ENCODE measurements at regions not wholly inside any gene's neighbourhood (a gene's known extent, or its start where the extent isn't known, plus 50 kb on each side); places are given as distances from the start of the nearest gene placed in this dataset.

DNA sequence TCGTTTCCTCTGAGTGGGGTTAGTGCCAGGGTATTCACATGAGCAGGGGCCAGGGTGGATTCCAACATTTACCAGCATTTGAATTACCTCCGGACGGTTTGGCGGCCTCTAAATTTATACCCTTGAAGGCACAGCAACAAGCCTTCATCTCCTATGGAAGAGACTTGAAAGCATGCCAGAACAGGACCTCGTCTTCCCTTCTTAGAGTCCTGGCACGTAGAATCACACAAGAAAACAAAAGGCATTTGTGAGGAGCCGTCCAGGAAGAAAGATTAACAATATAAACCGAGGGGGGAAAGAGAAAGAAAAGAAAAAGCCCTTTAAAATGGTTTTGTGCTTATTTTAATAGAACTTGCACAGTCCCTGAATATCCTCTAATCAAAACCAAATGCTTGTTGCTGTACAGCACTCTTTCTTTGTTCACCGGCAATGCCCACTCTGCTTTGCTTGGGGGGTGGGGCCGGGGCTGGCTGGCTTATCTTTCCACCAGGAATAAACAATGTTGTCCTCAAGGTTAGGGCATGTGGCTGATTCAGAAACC, 575.8 kb upstream of the ZNF462 start:
- FAIRE-seq, result no peak

DNA sequence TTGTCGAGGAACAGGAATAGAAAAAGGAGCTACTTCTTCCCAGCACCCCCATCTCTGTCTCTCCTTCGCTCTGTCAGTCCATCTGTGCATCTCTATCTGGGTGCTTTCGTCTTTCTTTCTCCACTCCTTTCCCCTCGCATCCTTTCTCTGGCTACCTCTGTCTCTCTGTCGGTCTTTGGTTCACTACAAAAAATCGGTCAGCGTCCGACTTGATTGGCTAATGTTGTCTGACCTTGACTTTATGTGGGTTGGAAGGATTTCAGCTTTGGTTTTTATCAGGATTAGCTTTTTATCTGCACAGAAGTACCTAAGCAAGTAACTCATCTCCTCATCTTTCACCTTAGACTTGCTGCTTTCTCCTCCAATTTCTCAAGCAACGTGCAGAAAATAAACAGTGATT, 575.2 kb upstream of the ZNF462 start:
- no peak for FAIRE-seq

DNA sequence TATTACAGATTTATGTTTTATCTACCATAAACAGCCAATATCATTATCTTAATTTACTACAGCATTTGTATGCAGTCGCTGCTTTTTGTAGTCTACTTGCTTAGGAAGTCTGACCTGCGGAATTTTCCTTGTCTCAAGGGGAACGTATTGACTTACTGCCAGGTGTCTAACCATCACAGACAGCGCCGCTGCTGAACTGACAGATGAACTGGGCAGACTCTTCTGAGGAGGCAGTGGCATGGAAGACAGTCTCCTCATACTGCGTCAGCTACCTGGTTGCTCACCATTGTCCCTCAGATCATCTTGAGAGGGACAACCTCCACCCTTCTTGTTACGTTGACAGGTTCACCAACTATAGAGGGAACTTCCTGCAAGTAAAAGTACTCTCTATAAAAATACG, 574.3 kb upstream of the ZNF462 start:
- no peak for FAIRE-seq

DNA sequence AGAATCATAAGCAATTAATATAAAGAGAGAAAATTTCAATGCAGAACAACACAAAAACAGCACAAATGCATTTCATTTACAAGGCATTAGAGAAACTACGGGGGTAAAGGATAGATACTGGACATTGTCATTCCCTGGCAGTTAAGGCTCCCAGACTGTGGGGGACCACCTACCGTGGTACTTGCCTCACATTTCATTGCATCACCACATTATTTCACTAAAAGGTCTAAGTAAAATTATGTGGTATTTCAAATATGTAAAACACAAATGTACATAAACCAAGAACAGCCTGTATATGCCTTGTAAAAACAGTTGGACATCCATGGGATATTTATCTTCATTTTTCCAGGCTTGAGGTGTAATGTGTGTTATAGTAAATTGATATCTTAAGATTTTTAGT, 571.2 kb upstream of the ZNF462 start:
- FAIRE-seq, result no peak

DNA sequence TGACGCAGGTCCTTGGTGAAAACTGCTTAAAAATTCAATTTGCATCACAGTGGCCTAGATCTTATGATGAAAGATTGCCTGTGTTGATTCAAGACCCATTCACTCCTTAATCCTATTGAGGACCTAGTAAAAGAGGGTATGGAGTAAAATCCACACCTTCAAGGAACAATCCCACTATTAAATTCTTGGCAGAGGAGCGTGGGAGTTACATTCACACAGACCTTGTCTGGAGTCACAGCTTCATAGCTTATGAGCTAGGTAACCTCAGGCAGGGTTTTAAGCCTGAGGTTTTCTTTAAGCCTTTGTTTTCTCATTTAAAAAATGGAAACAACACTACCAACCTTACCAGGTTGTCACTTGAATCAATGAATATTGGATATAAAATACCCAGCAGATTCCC, 566.5 kb upstream of the ZNF462 start:
- FAIRE-seq, result no peak

DNA sequence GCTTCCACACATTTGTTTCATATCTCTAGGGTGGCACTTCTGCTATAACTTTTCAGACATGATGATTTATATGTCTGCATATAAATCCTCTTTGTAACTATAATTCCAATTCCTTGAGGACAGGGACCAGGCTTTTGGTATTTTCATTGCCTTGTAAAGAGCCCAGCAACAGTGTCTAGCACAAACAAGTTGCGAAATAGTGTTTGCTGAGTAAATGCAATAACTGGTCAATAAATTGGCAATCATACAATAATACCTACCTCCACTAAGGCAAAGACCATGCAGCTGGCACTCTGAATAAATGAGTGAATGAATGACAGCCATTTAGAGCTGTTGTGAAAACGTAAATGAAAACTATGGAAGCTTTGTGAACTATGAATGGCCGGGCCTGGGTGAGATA, 564.0 kb upstream of the ZNF462 start:
- no peak for FAIRE-seq

DNA sequence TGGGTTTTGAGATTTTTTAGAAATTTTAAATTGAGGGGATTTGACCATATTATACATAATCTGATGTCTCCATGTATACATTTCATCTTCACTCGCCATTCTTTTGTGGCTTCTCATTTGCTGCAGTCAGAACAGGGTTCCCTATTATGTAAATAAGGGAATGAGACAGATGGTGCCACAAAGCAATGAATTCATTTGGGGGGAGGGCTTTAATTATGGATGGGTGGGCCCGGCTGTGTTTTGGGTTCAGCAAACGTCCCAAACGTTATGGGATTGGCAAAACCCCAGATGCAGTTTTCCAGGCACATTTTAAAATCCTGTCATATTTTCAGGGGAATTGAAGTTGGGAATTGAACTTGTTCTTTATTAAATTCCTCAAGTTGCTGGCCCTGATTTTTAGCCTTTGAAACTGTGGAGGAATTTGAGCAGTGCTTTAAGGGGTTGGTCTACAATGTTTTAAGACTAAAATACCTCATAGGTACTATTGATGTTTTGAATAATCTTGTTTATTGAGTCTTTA, 558.5 kb upstream of the ZNF462 start:
- FAIRE-seq, result no peak

DNA sequence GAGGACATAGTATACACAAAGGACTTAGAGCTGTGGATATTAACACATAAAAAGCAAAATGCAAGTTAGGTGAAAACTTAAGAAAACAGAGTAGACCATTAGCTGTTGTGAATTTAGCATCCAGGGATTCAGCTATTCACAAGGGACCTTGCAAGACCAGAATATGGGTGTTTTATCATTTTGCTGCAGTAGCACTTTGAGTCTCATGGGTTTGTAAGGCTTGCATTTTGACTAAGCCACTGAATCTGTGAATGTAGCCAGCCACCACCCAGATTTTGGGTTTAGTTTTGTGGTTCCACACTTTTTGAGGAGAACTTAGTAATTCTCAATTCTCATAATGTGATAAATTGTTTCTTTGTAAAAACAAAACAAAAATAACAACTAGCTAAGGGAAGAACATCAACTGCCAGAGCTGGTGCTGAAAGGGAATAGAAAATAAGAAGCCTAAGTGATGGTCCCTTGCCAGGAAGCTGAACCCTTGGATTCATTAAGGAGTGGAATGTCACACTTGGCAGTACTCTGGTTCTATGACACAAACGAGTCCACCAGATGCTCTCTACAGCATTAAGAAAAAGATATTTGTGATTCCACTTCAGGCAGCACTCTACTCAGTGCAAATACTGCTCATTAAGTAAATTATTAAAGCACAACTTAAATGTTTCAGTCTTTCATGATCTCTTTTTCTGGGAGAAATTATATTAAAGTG, 557.4 kb upstream of the ZNF462 start:
- FAIRE-seq, result no peak

DNA sequence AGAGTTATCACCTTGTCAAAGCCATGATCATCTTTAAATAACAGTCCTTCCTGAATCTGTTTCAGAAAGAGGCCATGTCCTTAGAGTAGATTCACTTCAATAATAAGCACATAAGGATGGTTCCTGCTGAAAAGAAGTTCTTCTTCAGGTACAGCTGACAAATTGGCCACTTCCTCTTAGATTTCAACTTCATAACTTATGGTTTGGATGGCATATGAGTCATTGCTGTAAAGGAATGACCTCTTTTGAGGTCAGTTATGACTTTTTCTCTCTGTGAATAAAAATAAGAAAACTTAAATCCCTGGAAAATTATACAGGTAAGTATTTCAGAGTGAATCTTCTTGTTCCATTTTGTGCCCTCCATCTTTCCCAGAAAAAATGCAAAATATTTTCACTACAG, 555.3 kb upstream of the ZNF462 start:
- no peak for FAIRE-seq

DNA sequence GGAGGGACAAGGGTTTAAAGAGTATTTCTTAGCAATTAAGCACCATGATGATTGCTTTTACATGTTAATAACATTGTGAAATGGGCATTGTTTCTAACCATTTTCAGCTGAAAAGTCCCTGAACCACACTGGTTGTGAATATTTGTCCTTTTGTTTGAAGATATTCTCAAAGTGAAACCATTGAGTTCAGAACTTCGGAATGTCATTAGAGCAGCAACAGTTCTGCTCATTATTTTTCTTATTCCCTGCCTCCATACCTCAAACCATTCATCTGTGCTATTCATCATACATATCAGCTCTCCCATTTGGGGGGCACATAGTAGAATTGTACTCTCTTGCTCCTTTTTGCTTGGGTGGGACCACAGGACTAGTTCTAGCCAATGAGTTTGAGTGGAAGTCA, 553.0 kb upstream of the ZNF462 start:
- no peak for FAIRE-seq

DNA sequence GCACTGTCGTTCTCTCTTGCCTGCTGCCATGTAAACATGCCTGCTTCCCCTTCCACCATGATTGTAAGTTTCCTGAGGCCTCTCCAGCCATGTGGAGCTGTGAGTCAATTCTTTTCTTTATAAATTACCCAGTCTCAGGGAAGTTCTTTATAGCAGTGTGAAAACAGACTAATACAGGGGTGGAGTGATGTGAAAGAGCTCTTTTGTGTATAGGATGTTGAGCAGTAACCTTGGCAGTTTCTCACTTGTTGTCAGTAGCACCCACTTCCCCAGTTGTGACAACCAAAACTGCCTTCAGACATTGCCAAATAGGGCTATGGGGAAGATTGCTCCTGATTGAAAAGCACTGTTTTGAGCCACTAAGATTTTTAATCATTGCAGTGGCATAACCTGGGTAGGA, 552.2 kb upstream of the ZNF462 start:
- no peak for FAIRE-seq

DNA sequence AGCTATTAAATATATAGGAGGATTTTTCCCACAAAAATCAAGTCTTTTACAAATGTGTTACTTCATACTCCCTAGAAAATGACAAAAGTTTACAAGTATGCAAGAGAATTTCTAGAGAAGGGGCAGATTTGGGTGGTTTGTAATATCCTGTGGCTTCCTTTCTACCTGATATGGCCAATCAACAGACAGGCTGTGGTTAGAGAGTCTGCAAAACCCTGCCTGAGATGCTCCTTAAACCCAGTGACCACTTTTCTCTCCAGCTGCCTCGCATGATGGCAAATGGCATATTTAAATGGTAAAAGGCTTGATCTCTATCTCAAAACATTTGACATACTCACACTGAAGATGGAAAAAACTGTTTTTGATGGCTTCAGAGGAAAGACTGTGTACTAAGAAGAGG, 550.1 kb upstream of the ZNF462 start:
- no peak for FAIRE-seq

DNA sequence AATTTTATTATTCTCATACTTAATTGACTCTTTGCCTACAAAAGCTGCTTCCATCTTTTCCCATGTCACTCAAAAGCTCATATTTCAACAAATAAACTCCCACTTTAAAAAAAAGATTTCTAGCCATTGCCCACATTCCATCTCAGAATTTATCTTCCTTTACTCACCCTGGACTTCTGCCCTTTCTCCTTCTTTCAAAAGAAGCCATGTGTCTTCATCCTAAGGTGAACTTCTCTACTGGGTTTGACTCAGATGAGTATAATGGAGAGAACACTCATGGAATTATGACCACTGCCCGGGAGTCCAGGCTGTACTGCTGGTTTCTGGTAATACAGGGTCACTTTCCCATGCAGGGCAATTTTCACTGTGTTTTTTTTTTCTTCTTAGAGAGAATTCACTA, 548.5 kb upstream of the ZNF462 start:
- no peak for FAIRE-seq

DNA sequence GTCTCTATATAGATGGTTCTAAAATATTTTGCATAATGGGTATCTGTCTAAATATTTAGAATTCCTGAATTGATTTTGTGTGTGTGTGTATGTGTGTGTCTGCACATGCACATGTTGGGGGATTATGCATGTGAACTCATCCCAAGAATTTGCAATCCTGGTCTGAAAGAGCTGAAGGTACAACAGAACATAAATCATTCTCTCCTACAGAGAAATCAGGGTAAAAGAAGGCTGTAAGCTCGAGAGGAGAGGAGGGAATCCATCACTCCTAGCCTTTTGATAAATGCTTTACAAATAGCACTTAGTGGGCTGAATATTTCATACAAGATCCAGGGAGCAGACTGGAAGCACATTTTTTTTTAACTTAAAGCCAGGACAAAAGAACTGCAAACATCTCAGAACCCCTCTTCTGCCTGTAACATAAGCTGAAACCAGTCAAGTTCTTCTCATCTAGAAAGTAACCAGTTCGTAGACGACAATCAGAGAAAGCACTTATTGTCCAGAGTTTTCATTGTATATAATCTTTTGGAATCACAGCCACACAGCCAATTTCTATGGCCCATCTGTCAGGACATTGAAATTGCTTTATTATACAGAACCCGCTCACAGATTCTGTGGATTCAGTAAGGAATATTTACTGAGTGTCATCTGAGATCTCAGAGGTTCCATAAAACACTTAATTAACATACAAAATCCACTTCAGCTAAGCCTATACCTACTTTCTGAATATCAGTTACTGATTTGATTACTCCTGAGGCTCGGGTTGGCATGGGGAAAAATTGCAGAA, 541.4 kb upstream of the ZNF462 start:
- no peak for FAIRE-seq

DNA sequence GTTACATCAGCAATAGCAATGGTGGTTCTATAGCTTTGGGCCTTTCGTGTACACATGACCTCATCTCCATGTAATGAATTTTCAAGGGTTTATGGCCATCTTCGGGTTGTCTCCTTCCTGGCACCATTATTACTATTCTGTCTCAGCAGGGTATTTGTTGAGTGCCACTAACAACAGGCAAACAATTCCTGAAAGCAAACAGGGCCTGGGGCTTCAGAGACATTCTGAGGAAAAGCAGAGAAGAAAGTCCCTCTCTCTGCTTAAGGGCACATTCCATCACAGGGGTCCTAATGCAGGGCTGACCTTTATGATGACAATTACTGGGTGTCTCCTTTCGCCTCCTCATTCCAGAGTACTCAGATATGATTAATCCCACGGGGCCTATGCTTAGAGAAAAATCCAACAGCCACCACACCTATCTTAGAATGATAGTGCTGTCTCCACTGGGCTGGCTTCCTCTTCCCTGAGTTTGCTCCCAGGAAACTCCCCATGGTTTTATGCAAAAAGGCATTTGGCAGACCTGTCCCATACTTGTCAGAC, 540.2 kb upstream of the ZNF462 start:
- no peak for FAIRE-seq

DNA sequence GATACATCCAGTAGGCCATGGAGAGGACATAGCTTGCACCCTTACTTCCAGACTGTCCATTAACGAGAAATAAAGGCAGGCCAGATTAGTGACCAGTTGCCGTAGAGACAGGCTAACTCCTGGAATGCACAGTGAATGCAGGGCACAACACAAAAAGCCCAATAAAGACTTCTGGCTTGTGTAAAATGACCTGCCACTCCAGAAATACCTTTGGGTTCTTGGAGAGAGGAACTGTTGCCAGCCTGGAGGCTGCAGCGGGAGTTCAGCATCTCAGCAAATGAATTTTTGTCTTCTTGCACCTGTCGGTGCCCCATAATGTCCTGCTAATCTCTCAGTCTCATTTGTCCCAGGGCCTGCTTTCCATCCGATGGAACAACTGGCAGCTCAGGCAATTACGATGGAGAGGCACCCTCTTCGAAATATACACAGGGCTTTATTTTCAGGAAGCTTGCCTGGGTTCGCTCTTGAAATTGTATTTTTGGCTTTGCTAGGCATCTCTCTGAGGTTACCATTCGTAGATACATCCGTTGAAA, 538.8 kb upstream of the ZNF462 start:
- no peak for FAIRE-seq

DNA sequence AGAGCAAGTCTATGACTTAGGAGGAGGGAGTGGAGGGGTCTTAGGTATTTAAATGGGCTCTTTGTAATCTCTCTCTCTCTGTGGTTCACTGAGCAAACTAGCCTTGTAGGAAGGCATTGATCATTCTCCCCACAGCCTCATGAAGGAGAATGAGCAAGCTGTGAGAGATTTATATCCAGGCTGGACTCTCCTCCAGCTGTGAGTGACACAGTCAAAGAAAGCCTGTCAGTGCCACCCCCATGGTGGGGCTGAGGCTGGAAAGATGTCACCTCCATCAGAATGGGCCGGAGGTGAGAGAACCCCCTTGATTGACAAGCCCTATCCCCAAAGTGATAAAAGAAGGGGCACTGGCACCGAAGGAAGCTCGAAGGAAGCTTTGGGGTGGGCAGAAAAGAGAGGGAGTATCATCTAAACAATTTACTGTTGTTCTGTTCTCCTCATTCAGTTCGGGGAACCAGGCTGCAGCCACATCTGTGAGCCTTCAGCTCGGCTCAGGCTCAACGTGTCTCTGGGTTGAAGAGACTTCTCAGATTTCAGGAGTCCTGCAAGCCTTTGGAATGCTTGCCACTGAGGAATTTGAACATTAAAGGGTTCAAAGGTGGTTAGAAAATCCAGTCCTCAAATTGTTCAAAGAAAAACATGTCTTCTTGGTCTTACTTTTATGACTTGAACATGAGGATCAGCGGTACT, 538.2 kb upstream of the ZNF462 start:
- no peak for FAIRE-seq

DNA sequence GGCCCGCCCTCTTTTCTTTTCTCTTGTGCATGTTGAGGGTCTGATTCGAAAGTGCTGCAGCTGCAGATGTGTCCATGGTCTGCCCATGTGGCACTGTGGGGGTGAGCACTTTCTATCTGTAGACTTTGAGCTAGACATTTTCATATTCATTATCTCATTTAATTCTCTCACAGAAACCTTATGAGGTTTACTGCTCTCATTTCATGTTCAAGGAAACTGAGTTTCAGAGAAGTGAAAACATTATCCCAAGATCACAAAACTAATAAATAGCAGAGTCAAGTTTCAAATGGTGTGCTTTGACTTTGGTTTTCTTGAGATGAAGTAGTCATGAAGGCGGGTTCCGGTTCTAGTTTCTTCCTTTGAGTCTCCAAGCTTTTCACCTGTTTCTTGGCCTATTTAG, 536.5 kb upstream of the ZNF462 start:
- FAIRE-seq, result no peak

DNA sequence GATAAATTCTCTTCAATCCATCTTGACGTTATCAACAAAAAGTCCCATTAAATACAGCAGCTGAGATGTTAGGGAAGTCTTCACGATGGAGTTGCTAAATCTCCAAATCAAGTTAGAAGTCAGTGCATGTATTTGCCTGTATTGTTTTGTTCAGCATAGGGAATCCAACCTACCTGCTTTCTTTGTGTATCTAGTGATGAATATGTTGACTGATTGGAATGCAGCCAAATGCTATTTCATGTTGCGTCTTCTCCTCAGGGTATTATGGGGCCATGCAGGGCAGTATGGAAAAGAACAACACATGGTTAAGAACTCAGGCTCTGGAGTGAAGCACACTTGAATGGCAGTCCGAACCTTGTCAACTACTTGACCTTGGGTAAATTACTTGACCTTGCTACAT, 529.5 kb upstream of the ZNF462 start:
- FAIRE-seq, result no peak

DNA sequence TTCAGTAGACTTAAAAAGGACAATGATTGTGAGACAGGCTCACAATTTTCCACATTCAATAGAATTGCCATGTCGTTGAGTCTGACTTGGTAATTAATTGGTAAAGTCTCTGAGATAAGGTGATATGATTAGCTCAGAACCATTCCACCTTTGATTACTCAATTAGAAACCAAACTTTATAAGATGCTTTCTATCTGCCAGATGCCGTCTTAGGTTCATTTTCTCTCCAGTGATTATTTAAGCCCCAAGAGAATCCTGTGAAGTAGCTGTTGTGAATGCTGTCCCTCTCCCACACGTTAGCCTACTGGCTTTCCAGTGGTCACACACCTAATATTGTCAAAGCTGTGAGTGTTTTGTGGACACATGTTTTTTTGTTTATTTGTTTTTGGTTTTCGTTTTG, 528.9 kb upstream of the ZNF462 start:
- no peak for FAIRE-seq

DNA sequence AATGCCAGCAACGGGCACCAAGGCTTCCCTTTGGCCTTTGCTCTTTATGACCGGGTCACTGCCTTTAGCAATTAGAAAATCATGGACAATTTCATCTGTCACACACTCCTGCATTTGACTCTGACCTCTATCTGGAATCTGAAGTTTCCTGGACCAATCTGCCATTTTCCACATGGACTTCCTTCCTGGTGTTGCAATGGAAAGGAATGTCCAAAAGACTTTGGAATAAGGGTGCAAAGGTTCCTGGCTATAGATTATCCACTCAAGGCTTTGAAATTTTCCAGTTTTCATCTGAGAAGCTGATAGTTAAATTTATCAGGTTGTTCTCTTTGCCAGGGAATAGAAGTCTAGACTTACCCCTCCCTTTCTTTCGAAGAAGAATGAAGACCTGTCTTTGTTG, 523.1 kb upstream of the ZNF462 start:
- FAIRE-seq, result no peak

DNA sequence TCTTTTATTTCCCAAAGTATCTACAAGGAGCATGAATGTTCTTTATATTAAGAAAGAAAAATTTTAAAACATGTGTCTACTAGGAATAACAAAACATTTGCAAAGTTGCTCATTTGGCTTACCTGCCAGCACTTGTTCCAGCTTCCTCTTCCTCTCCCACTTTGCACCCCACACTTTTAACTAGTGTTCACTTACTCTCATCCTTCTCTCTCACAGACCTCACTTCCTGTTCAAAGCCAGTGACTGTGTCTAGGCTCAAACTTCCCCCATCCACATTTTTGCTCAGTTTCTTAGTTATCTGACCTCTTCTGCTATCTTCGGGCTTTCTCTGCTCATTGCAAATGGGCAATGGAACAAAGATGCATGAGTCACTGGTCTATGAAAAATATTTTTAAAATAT, 512.2 kb upstream of the ZNF462 start:
- FAIRE-seq, result no peak

DNA sequence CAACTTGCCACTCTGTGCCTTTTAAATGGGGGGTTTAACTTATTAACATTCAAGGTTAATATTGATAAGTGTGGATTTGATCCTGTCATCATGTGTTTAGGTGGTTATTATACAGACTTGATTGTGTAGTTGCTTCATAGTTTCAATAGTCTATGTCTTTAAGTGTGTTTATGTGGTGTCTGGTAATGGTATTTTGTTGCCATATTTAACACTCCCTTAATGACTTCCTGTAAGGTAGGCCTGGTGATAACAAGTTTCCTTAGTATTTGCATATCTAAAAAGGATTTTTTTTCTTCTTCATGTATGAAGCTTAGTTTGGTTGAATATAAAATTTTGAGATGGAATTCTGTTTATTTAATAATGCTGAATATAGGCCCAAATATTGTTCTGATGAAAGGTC, 506.0 kb upstream of the ZNF462 start:
- FAIRE-seq, result no peak

Measured in islet of Langerhans (tissue), 1 donor.